HCT116 (cell line): ENCODE measurements at regions not wholly inside any gene's neighbourhood (a gene's known extent, or its start where the extent isn't known, plus 50 kb on each side); places are given as distances from the start of the nearest gene placed in this dataset.

Experiments
- ATAC-seq: fragments of 200-7000 bp; cut with Tn5 transposase; 2 replicates; pipeline ENCODE4 v1.9.1; 2020; ENCODE audit warnings: mild to moderate bottlenecking, moderate library complexity
- BruUV-seq: library from RNA; stranded (reverse); fragments of 400-500 nt; replicated peaks from 2 replicates; lab custom pipeline; 2021; lab: Mats Ljungman, UMichigan
- CTCF ChIA-PET: fragments of 300-600 bp; sonication (Branson Sonifier 250); formaldehyde crosslinking; loops from one replicate; lab custom pipeline; 2021; ENCODE audit warnings: antibody characterized with exemption; lab: Charles Lee
- POLR2A ChIA-PET: fragments of 300-600, 350-600 bp; sonication (Branson Sonifier 250); formaldehyde crosslinking; loops from one replicate; lab custom pipeline; 2021; ENCODE audit warnings: antibody characterized with exemption; lab: Charles Lee
- RAD21 ChIA-PET, 2 experiments: fragments of 300-600 bp; sonication (Branson Sonifier 250); formaldehyde crosslinking; loops; one replicate each; lab custom pipeline; 2023; ENCODE audit warnings: low total read pairs in 2 of 2; ENCODE audit not compliant: uncharacterized antibody in 2 of 2, unreplicated experiment in 2 of 2, low non-redundant PET in 1 of 2; lab: Charles Lee
- DNase-seq: peaks from one replicate; pipeline ENCODE4 v3.0.0-alpha.2; 2010; ENCODE audit warnings: low read depth, low spot score
- H2AFZ ChIP-seq: fragments of 200-600 bp; shearing (Covaris generic), sonication (generic); 2 replicates; pipeline ENCODE4 v1.6.1; 2017; ENCODE audit warnings: low read depth, mixed run types, mixed read lengths, antibody characterized with exemption, low read length; ENCODE audit not compliant: poor library complexity, severe bottlenecking
- H3K27ac ChIP-seq: 2 replicates; pipeline ENCODE4 v1.5.1; 2012; ENCODE audit warnings: low read depth, low read length
- H3K27me3 ChIP-seq: fragments of 200-600 bp; sonication (generic); 2 replicates; pipeline ENCODE4 v1.6.1; 2016; ENCODE audit warnings: mixed run types, low read length, mixed read lengths; ENCODE audit not compliant: insufficient read depth
- H3K36me3 ChIP-seq, 2 experiments: fragments of 200-500 bp in 1 of 2; fragments of 200-600 bp in 1 of 2; sonication (Bioruptor generic) in 1 of 2; sonication (generic) in 1 of 2; 2 replicates each; pipeline versions ENCODE4 v1.5.1 to v1.6.1; 2014 to 2016; ENCODE audit warnings: low read length in 2 of 2, inconsistent platforms in 1 of 2, mixed read lengths in 1 of 2, mixed run types in 1 of 2; ENCODE audit not compliant: insufficient read depth in 2 of 2, control insufficient read depth in 1 of 2
- H3K4me1 ChIP-seq, 2 experiments: fragments of 200-600 bp in 1 of 2; sonication (generic) in 1 of 2; 2 replicates each; pipeline versions ENCODE4 v1.5.1 to v1.6.1; 2012 to 2017; ENCODE audit warnings: low read length in 2 of 2, inconsistent platforms in 1 of 2, mild to moderate bottlenecking in 1 of 2, mixed read lengths in 1 of 2, mixed run types in 1 of 2, moderate library complexity in 1 of 2; ENCODE audit not compliant: insufficient read depth in 2 of 2, control insufficient read depth in 1 of 2
- H3K4me2 ChIP-seq: fragments of 200-600 bp; sonication (generic); 2 replicates; pipeline ENCODE4 v1.6.1; 2017; ENCODE audit warnings: mixed run types, low read length, mixed read lengths
- H3K4me3 ChIP-seq, 2 experiments: fragments of 200-600 bp in 1 of 2; sonication (generic) in 1 of 2; replicated peaks in 1 of 2; 2 replicates each; pipeline ENCODE4 v1.5.1; 2011 to 2016; ENCODE audit warnings: low read length in 2 of 2, control low read depth in 1 of 2, low read depth in 1 of 2, mild to moderate bottlenecking in 1 of 2, mixed read lengths in 1 of 2, mixed run types in 1 of 2
- H3K79me2 ChIP-seq: fragments of 200-600 bp; sonication (generic); 2 replicates; pipeline ENCODE4 v1.6.1; 2017; ENCODE audit warnings: mild to moderate bottlenecking, mixed run types, low read length, moderate library complexity, mixed read lengths; ENCODE audit not compliant: insufficient read depth
- H3K9ac ChIP-seq: fragments of 200-600 bp; sonication (generic); 2 replicates; pipeline ENCODE4 v1.6.1; 2016; ENCODE audit warnings: low read length, mixed read lengths
- H3K9me2 ChIP-seq: fragments of 200-600 bp; sonication (generic), shearing (Covaris generic); 2 replicates; pipeline ENCODE4 v1.6.1; 2017; ENCODE audit warnings: mixed run types, mild to moderate bottlenecking, moderate library complexity; ENCODE audit not compliant: insufficient read depth
- H3K9me3 ChIP-seq, 2 experiments: fragments of 200-500 bp in 1 of 2; fragments of 200-600 bp in 1 of 2; sonication (Bioruptor generic) in 1 of 2; sonication (generic) in 1 of 2; 2 replicates each; pipeline ENCODE4 v1.6.1; 2014 to 2017; ENCODE audit warnings: low read length in 2 of 2, mixed read lengths in 2 of 2, inconsistent platforms in 1 of 2, low read depth in 1 of 2, mild to moderate bottlenecking in 1 of 2, mixed run types in 1 of 2, moderate library complexity in 1 of 2; ENCODE audit not compliant: control insufficient read depth in 1 of 2, insufficient read depth in 1 of 2
- H4K20me1 ChIP-seq: fragments of 200-600 bp; sonication (generic), shearing (Covaris generic); 2 replicates; pipeline ENCODE4 v1.6.1; 2017; ENCODE audit warnings: mixed run types, mild to moderate bottlenecking, moderate library complexity; ENCODE audit not compliant: insufficient read depth
- CBX3 ChIP-seq: IDR thresholded peaks from 2 replicates; pipeline ENCODE4 v1.6.1; 2012; ENCODE audit warnings: low read depth
- EZH2 ChIP-seq: fragments of 200-600 bp; sonication (generic); IDR thresholded peaks from 2 replicates; pipeline ENCODE4 v1.6.1; 2017; ENCODE audit warnings: antibody characterized with exemption, mixed run types
- POLR2A ChIP-seq: IDR thresholded peaks from 2 replicates; pipeline ENCODE4 v1.7.0; 2011; ENCODE audit warnings: borderline replicate concordance; ENCODE audit not compliant: insufficient read depth, insufficient read length; ENCODE audit errors: extremely low read depth
- POLR2AphosphoS5 ChIP-seq: IDR thresholded peaks from 2 replicates; pipeline ENCODE4 v1.6.1; 2011; ENCODE audit warnings: mild to moderate bottlenecking, low read depth, low read length, moderate library complexity
- RAD21 ChIP-seq: IDR thresholded peaks from 2 replicates; pipeline ENCODE4 v1.6.1; 2012; ENCODE audit warnings: low read depth, mild to moderate bottlenecking
- SIN3A ChIP-seq: IDR thresholded peaks from 2 replicates; pipeline ENCODE4 v1.6.1; 2012; ENCODE audit warnings: low read depth
- SRF ChIP-seq: IDR thresholded peaks from 2 replicates; pipeline ENCODE4 v1.6.1; 2012; ENCODE audit warnings: low read depth
- ZBTB33 ChIP-seq: IDR thresholded peaks from 2 replicates; pipeline ENCODE4 v1.6.1; 2011; ENCODE audit warnings: mild to moderate bottlenecking, low read length, moderate library complexity; ENCODE audit not compliant: insufficient replicate concordance; ENCODE audit errors: extremely low read depth
- ZNF274 ChIP-seq: fragments of 200-500 bp; sonication (Bioruptor generic); IDR thresholded peaks from 2 replicates; pipeline ENCODE4 v1.6.1; 2014; ENCODE audit warnings: mild to moderate bottlenecking, low read depth, low read length, inconsistent platforms
- intact Hi-C: fragments of 100-400 bp; cut with micrococcal nuclease; formaldehyde crosslinking; loops from 2 replicates; pipeline ENCODE4 v1.10.0; 2022
- TF ChIP-seq, protein P1 (sequence below), 3 experiments: fragments of 200-600 bp in 1 of 3; sonication (generic) in 1 of 3; IDR thresholded peaks in 2 of 3; conservative IDR thresholded peaks in 1 of 3; 2 replicates each; pipeline ENCODE4 v1.5.1; 2012 to 2017; ENCODE audit warnings: low read depth in 2 of 3, low read length in 2 of 3, antibody characterized with exemption in 1 of 3, borderline replicate concordance in 1 of 3, control low read depth in 1 of 3, mild to moderate bottlenecking in 1 of 3, mixed read lengths in 1 of 3, mixed run types in 1 of 3, moderate library complexity in 1 of 3; ENCODE audit not compliant: insufficient read depth in 1 of 3
- TF ChIP-seq, protein P2 (sequence below): IDR thresholded peaks from 2 replicates; pipeline ENCODE4 v1.6.1; 2012
- TF ChIP-seq, protein P3 (sequence below): IDR thresholded peaks from 2 replicates; pipeline ENCODE4 v1.6.1; 2012; ENCODE audit warnings: low read depth

- Histone ChIP-seq H3K4me1 (no peaks in the 10 kb centered on the region), H3K36me3 (no peaks in the 10 kb centered on the region), H4K20me1 (no peaks in the 10 kb centered on the region), H3K27ac (no peak overlapping the region), H3K27me3 (no peaks in the 10 kb centered on the region), H3K4me3 (no peak overlapping the region), H3K9ac (no peak overlapping the region), H3K4me2 (no peak overlapping the region), H2AFZ (no peak overlapping the region), H3K9me2 (no peaks in the 10 kb centered on the region), H3K79me2 (no peaks in the 10 kb centered on the region), H3K9me3 (no peaks in the 10 kb centered on the region)
- ChIA-PET CTCF (no interaction called here), RAD21 (no interaction called here), POLR2A (no interaction called here)
- intact Hi-C loops = loop anchor here (10.0 kb wide), 1 partner anchor 299 kb away; no protein-coding TSS in a partner anchor
- no TSS peak for BruUV-seq
- TF ChIP-seq ZNF274 (no peak), SRF (no peak), POLR2A (no peak), RAD21 (no peak), EZH2 (no peak), POLR2AphosphoS5 (no peak)
- TF ChIP-seq, protein P1, sequence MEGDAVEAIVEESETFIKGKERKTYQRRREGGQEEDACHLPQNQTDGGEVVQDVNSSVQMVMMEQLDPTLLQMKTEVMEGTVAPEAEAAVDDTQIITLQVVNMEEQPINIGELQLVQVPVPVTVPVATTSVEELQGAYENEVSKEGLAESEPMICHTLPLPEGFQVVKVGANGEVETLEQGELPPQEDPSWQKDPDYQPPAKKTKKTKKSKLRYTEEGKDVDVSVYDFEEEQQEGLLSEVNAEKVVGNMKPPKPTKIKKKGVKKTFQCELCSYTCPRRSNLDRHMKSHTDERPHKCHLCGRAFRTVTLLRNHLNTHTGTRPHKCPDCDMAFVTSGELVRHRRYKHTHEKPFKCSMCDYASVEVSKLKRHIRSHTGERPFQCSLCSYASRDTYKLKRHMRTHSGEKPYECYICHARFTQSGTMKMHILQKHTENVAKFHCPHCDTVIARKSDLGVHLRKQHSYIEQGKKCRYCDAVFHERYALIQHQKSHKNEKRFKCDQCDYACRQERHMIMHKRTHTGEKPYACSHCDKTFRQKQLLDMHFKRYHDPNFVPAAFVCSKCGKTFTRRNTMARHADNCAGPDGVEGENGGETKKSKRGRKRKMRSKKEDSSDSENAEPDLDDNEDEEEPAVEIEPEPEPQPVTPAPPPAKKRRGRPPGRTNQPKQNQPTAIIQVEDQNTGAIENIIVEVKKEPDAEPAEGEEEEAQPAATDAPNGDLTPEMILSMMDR (IDR thresholded peaks at IDR 0.05 in 2 of 3, conservative IDR thresholded peaks at IDR 0.05 in 1 of 3; ENCODE audit: borderline replicate concordance in 1 of 3, insufficient read depth in 1 of 3, low read depth in 2 of 3, low read length in 2 of 3) = no peak
- TF ChIP-seq, protein P2, sequence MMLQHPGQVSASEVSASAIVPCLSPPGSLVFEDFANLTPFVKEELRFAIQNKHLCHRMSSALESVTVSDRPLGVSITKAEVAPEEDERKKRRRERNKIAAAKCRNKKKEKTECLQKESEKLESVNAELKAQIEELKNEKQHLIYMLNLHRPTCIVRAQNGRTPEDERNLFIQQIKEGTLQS = no peak
- no peak for ATAC-seq
- DNase-seq = no peak
These were observed 209.4 kb downstream of the SP3 start for GRCh38 chr2:173755798-173756197.

GRCh38 chr2:173759959-173760358, 205.2 kb downstream of the SP3 start:
- Histone ChIP-seq H3K4me2 (no peak overlapping the region), H3K9me3 (no peaks in the 10 kb centered on the region), H3K27ac (no peak overlapping the region), H3K9ac (no peak overlapping the region), H4K20me1 (no peaks in the 10 kb centered on the region), H3K4me1 (no peaks in the 10 kb centered on the region), H3K9me2 (no peaks in the 10 kb centered on the region), H2AFZ (no peak overlapping the region), H3K27me3 (no peaks in the 10 kb centered on the region), H3K36me3 (no peaks in the 10 kb centered on the region), H3K4me3 (no peak overlapping the region), H3K79me2 (no peaks in the 10 kb centered on the region)
- no peak for ATAC-seq
- no peak for DNase-seq
- ChIA-PET CTCF (no interaction called here), POLR2A (no interaction called here), RAD21 (no interaction called here)
- BruUV-seq = no TSS peak
- intact Hi-C loops = loop anchor here (10.0 kb wide), 1 partner anchor 295 kb away; no protein-coding TSS in a partner anchor
- no peak for TF ChIP-seq EZH2
- TF ChIP-seq, protein P2 = no peak
- TF ChIP-seq, protein P3, sequence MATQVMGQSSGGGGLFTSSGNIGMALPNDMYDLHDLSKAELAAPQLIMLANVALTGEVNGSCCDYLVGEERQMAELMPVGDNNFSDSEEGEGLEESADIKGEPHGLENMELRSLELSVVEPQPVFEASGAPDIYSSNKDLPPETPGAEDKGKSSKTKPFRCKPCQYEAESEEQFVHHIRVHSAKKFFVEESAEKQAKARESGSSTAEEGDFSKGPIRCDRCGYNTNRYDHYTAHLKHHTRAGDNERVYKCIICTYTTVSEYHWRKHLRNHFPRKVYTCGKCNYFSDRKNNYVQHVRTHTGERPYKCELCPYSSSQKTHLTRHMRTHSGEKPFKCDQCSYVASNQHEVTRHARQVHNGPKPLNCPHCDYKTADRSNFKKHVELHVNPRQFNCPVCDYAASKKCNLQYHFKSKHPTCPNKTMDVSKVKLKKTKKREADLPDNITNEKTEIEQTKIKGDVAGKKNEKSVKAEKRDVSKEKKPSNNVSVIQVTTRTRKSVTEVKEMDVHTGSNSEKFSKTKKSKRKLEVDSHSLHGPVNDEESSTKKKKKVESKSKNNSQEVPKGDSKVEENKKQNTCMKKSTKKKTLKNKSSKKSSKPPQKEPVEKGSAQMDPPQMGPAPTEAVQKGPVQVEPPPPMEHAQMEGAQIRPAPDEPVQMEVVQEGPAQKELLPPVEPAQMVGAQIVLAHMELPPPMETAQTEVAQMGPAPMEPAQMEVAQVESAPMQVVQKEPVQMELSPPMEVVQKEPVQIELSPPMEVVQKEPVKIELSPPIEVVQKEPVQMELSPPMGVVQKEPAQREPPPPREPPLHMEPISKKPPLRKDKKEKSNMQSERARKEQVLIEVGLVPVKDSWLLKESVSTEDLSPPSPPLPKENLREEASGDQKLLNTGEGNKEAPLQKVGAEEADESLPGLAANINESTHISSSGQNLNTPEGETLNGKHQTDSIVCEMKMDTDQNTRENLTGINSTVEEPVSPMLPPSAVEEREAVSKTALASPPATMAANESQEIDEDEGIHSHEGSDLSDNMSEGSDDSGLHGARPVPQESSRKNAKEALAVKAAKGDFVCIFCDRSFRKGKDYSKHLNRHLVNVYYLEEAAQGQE = no peak
- no peak for TF ChIP-seq CBX3
- no peak for TF ChIP-seq SRF
- TF ChIP-seq SIN3A = no peak
- no peak for TF ChIP-seq ZBTB33
